HepG2 (cell line): ENCODE measurements at regions not wholly inside any gene's neighbourhood (a gene's known extent, or its start where the extent isn't known, plus 50 kb on each side); places are given as distances from the start of the nearest gene placed in this dataset.
A peak's percentile ranks its signal among the peaks of the same experiment; 100 is the strongest.

ENCODE experiments used
- ARID5B ChIP-seq: IDR thresholded peaks from 2 replicates; pipeline ENCODE4 v1.4.0; 2020; ENCODE audit warnings: mild to moderate bottlenecking, missing genetic modification reagents
- ATF4 ChIP-seq, 2 experiments: fragments of 450-650 bp in 1 of 2; sonication (generic) in 1 of 2; formaldehyde crosslinking; IDR thresholded peaks; 2 replicates each; pipeline versions ENCODE4 v1.5.0 to v1.8.0; 2020 to 2022; ENCODE audit warnings: mild to moderate bottlenecking in 1 of 2, missing genetic modification reagents in 1 of 2
- BHLHE40 ChIP-seq: IDR thresholded peaks from 2 replicates; pipeline ENCODE4 v1.6.1; 2011; ENCODE audit warnings: low read length, improper control_type of control experiment
- FOXK2 ChIP-seq: fragments of 450-650 bp; IDR thresholded peaks from 2 replicates; pipeline ENCODE4 v1.6.1; 2016
- HDAC2 ChIP-seq: sonication (generic); formaldehyde crosslinking; IDR thresholded peaks from 2 replicates; pipeline ENCODE4 v1.4.0; 2020; ENCODE audit warnings: missing genetic modification reagents
- HIC2 ChIP-seq: sonication (generic); formaldehyde crosslinking; IDR thresholded peaks from 2 replicates; pipeline ENCODE4 v1.9.0; 2022; ENCODE audit warnings: low read depth, missing genetic modification reagents
- JUN ChIP-seq: sonication (generic); formaldehyde crosslinking; IDR thresholded peaks from 2 replicates; pipeline ENCODE4 v1.4.0; 2020; ENCODE audit warnings: mild to moderate bottlenecking, missing genetic modification reagents
- NR2F6 ChIP-seq, 2 experiments: IDR thresholded peaks; 2 replicates each; pipeline ENCODE4 v1.6.1; 2016; ENCODE audit warnings: antibody characterized with exemption in 1 of 2, mild to moderate bottlenecking in 1 of 2
- RARA ChIP-seq: IDR thresholded peaks from 2 replicates; pipeline ENCODE4 v1.6.1; 2016; ENCODE audit warnings: missing genetic modification reagents, missing compliant biosample characterization
- RERE ChIP-seq: IDR thresholded peaks from 2 replicates; pipeline ENCODE4 v1.6.1; 2016; ENCODE audit warnings: low read depth, missing genetic modification reagents, missing compliant biosample characterization
- ZNF337 ChIP-seq: sonication (generic); formaldehyde crosslinking; IDR thresholded peaks from 2 replicates; pipeline ENCODE4 v1.5.1; 2020; ENCODE audit warnings: missing genetic modification reagents, low read depth, mild to moderate bottlenecking, borderline replicate concordance
- ZNF609 ChIP-seq: sonication (generic); formaldehyde crosslinking; IDR thresholded peaks from 2 replicates; pipeline ENCODE4 v1.4.0; 2020; ENCODE audit warnings: mild to moderate bottlenecking, missing genetic modification reagents, borderline replicate concordance

- TF ChIP-seq ZNF609 (CRISPR knock-in tag) (peak; percentile 78; the same call in 1 of the 2 replicates), RARA (peak; percentile 78), ZNF337 (no peak), ARID5B (CRISPR knock-in tag) (peak; percentile 93), NR2F6 (IDR thresholded peaks at IDR 0.05) (peak; percentile 55; the same call in 1 of the 2 replicates), NR2F6 (CRISPR knock-in tag; IDR thresholded peaks at IDR 0.05) (peak; percentile 55), JUN (CRISPR knock-in tag) (0 out of 2 replicates have a peak, but pooled peaks have one; percentile 43), ATF4 (CRISPR knock-in tag; IDR thresholded peaks at IDR 0.05) (0 out of 4 replicates have a peak, but pooled peaks of 1 of the 2 experiments have one; percentile 11), HIC2 (CRISPR knock-in tag) (peak; percentile 82; the same call in 1 of the 2 replicates), HDAC2 (CRISPR knock-in tag) (peak; percentile 60), BHLHE40 (0 out of 2 replicates have a peak, but pooled peaks have one; percentile 13), FOXK2 (no peak), RERE (CRISPR knock-in tag) (peak; percentile 81)
These were observed 61.2 kb upstream of the RAB27B start (continued) for GRCh38 chr18:54767098-54767497.
